HL-60 (cell line): ENCODE measurements at regions not wholly inside any gene's neighbourhood (a gene's known extent, or its start where the extent isn't known, plus 50 kb on each side); places are given as distances from the start of the nearest gene placed in this dataset.

ENCODE experiments used
- GABPA ChIP-seq: IDR thresholded peaks from 2 replicates; pipeline ENCODE4 v1.6.1; 2012; ENCODE audit warnings: low read depth
- POLR2AphosphoS5 ChIP-seq: IDR thresholded peaks from 2 replicates; pipeline ENCODE4 v1.6.1; 2012; ENCODE audit warnings: low read depth
- REST ChIP-seq: IDR thresholded peaks from 2 replicates; pipeline ENCODE4 v1.6.1; 2012; ENCODE audit warnings: low read depth; ENCODE audit not compliant: insufficient replicate concordance
- SPI1 ChIP-seq: IDR thresholded peaks from 2 replicates; pipeline ENCODE4 v1.6.1; 2012; ENCODE audit warnings: low read depth, mild to moderate bottlenecking, borderline replicate concordance
- TF ChIP-seq, protein P1 (sequence below): IDR thresholded peaks from one replicate; pipeline ENCODE4 v1.5.1; 2011; ENCODE audit warnings: low read length, control low read depth, inconsistent platforms; ENCODE audit not compliant: insufficient read depth

- TF ChIP-seq SPI1 (no peak), REST (no peak), POLR2AphosphoS5 (no peak), GABPA (no peak)
- TF ChIP-seq, protein P1, sequence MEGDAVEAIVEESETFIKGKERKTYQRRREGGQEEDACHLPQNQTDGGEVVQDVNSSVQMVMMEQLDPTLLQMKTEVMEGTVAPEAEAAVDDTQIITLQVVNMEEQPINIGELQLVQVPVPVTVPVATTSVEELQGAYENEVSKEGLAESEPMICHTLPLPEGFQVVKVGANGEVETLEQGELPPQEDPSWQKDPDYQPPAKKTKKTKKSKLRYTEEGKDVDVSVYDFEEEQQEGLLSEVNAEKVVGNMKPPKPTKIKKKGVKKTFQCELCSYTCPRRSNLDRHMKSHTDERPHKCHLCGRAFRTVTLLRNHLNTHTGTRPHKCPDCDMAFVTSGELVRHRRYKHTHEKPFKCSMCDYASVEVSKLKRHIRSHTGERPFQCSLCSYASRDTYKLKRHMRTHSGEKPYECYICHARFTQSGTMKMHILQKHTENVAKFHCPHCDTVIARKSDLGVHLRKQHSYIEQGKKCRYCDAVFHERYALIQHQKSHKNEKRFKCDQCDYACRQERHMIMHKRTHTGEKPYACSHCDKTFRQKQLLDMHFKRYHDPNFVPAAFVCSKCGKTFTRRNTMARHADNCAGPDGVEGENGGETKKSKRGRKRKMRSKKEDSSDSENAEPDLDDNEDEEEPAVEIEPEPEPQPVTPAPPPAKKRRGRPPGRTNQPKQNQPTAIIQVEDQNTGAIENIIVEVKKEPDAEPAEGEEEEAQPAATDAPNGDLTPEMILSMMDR = no peak
Observed at GRCh38 chr2:16167870-16168426, 227.6 kb downstream of the MYCN start.
